ENCODE measurements at regions not wholly inside any gene's neighbourhood (a gene's known extent, or its start where the extent isn't known, plus 50 kb on each side); places are given as distances from the start of the nearest gene placed in this dataset.
A peak's percentile ranks its signal among the peaks of the same experiment; 100 is the strongest.

DNA sequence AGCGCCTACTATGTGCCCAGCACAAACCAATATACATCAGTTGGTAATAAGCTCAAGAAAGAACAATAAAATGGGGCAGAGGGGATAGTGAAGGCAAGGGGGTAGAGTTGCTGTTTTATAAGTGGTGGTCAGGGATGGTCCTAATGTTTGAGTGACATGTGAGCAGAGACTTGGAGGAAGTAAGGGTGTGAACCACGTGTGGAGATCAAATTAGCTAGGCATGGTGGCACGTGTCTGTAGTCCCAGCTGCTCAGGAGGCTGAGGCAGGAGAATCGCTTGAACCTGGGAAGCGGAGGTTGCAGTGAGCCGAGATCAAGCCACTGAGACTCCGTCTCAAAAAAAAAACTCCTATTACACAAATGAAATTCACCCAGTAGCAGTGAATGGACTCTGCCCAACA, 56.5 kb downstream of the IRX6 start:
- DNase-seq = no peak

DNA sequence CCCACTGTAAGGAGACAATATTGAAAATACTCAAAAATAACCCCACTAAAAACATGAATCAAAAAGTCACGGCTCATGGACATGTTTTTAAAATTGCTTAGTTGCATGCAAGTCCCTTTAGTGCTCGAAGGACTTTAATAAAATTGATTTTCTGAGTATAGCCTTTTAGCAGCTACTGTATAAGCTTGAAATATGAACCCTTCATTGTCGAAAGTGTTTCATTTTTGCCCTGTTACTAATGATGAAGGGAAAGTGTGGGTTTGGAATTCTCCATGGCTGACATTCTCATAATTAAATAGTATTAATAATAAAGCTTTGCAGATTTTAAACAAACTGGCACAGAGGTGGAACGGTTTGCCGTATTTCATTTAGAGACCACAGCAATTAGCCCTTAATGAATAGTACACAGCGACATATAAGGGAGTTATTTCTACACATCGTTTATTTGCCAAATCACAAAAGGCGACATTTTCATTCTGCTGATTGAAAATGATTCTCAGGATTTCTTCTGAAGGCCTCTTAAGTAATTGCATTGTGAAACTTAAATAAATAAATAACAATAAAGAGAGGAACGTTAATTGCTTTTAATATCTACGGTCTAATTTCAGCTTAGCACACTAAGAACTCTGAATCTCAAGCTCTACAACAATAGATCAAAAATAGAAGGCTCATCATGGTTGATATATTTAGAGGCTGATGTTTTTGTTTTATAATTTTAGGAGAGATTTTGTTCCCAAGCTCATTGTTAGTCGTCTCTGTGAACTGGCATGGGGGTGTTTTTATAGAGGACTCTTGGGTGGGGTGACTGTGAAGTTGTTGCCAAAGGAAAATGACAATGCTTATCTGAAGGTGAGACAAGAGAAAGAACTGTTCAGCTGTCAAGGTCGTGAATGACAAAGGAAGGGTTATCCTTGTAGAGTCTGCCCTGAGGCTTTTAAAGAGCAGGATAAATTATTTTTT, 60.6 kb downstream of the IRX6 start:
- DNase-seq = no peak

DNA sequence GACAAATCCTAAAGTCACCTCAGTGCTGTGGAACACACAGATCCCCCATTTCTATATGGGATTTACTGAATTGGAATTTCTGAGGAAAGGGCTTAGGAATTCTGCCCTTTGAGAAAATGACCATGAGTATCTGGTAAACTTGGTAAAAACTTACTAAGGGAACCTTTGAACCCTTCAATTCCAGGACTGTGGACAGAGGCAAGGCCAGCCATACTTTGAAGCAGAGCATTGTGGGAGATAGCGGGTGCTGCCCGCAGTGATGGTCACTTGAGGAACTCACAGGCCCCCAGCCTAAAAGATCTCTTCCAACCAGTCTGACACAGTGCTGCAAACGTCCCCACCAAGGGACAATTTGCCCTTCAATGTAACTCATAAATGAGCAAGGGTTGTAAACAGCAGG, 61.4 kb downstream of the IRX6 start:
- no peak for DNase-seq

DNA sequence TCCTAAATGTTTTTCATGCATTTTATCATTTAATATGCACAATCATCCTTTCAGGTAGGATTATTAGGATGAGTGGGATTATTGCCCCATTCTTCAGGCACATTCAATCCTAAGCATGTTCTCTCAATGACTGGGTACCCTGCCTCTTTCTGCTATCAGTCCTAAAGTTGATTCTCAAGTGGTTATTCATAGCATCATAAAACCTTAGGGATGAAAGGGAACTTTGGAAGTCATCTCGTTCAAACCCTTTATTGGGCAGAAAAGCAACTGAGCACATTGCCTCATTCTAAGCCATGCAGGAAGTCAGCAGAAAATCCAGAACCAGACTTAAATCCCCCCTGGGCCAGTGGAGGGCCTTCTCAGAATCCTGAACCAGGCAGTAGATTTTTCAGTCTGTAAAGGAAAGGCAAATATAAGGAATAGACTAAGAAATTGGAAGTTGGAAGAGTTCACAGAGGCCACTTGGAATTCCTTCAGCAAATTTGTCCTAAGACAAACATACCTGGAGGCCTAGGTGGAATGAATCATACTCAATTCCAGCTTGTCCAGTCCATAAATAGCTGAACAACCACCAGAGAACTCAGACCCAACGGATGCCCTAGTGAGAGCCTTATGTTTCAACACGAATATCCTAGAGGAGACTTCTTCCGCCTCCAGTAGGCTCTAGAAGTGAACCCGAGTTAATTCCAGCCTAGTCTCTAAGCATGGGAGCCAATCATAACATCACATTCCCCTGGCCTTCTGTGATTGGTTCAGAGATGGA, 62.7 kb downstream of the IRX6 start:
- DNase-seq = no peak

DNA sequence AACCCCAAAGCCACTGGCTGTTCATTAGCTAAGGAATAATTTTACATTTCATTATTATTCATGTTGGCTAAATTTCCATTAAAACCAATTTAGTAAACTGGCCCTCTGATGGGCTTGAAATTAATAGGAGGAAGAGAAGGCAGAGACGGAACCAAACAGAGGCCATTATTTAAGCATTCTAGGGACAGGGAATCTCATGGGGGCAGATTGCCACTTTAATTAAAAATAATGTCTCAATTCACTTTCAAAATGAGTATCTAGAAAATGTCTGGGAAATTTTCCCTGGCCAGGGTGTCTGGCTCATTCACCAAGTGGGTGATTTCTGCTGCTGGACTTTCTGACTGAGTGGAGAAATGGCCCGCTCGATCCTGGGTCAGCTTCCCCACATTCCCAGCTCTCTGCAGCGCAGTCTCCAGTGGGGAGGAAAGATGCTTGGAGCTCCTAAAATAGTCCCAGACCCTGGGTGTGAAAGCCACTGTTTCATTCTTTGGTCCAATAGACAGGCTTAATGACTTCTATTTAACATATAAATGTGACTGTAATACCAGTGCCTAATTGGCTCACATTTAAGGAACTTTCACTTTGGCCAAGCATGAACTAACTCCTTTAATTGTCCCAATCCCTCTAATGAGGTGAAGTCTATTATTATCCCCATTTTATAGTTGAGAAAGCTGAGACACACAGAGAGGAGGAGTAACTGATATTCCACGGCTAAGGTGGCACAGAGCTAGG, 64.3 kb downstream of the IRX6 start:
- no peak for DNase-seq

DNA sequence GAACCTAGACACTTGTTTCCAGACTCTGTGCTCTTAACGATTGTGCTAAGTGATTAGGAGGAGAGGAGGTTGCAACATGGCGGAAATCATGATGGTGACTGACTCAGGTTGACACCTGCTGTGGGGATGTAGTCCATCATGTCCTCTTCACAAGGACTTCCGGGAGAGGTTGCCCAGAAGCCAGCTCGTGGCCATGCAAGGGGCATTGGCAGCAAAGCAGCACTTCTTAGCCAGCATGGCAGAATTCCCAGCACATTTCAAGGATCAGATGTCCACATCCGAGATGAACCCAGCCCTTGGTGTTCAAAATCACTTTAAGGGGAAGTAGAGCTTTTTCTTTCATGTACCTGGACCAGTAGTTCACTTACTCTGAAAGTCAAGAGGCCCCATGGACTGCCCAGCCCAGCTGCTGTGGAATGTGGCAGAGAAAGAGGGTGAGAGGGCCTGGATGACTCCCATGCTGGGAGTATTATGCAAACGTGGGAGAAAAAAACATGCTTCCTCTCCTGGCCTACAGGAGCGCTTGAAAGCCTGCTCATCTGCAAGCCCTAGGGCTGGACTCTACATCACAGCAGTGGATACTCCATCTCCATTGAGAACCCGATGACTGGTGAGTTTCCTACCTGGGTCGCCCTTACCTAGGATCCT, 65.5 kb downstream of the IRX6 start:
- DNase-seq = no peak

DNA sequence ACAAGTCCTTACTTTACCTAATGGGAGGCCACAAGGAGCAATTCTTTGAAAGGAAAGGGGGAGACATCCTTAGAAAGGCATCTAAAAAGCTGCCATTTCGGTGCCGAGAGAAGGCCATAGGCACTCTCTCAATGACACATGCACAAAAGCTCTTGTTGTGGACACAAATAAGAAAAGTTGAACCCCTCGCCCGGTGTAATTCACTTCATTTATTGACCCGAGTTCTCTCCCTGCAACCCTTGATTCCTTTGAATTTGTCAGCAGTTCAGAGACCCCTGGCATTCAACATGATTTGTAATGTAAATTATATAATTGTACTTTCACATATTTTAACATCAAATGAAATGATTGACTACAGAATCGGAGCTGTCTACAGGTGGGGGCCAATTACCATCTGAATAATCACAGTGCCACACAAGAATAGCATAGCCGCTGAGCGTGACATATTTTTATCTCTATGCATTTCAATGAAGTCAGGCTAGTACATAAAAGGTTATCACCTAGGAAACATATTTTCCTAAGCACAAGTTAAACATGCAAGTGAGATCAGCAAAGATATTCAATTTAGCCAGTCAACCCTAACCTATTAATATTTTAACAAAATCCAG, 66.7 kb downstream of the IRX6 start:
- DNase-seq = no peak

DNA sequence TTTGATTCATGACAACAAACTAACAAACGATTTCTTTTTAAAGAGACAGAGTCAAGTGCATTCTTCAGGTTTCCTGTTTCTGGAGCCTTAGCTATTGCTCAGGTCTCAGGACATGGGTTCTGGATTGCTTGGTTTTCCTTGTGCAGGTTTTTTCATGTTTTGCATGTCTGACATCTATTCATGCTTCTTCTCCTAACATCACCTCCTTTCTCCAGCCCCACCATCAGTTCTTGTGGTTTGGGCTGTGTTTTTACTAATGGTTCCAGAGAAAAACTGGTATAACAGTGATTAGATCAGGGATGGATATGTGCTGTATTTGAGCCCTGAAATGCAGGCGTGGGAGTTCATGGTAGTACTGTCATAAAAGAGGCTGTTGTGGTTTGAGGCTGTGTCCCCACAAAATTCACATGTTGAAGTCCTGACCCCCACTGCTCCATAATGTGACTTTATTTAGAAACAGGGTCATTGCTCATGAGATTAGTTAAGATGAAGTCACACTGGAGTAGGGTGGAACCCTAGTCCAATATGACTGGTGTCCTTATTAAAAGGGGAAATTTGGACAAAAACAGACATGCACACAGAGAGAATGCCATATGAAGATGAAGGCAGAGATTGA, 67.9 kb downstream of the IRX6 start:
- DNase-seq = no peak

DNA sequence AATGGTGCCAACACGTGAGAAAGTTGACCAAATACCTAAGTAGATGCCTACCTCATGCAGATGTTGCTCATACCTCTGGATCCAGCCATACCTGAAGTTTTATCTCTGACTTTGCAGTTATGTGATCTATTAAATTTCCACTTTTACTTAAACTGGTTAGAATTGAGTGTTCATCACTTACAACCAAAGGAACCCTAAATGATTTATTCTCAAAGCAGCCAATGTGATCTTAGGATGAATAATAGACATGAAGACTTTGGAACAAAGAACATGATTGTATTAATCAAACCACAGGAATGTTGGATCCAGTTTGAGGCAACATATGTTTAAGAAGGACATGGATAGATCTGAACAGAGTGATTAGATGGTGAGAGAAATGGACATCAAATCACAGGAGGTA, 68.7 kb downstream of the IRX6 start:
- no peak for DNase-seq

DNA sequence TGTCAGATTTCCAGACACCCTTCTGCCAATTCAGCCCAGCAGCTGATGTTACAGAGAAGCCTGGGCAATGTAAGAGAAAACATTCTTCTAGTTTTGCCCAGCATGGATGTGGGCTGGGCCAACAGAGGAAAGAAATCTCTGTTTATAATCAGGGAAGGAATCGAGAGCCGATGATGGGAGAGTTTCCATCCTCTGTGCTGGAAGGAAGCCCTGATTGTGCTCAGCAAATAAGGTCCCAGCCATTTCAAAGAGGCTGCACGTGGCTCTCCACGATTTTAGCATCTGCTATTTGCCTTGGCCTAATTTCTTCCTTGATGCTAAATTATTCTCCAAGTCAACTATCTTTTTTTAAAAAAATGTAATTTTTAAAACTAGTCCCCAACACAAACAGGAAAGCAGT, 70.0 kb downstream of the IRX6 start:
- no peak for DNase-seq

DNA sequence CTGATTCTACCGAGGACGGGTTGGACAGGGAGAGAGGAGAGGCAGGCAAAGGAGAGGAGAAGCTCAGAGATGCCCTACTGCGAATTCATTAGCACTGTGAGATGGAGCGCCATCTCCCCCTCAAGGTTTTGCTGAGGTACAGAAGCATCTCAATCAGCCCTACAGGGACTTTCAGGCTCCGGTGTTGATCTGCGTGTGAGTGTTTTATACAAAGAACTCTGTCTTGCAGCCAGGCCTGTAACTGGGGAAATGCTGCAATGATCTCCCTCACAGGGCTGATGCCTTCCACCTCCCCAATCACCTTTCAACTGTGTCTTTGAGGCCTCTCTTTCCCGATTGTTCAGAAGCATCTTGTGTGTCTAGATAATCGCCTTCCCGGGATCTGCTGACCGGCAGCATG, 74.8 kb downstream of the IRX6 start:
- no peak for DNase-seq

DNA sequence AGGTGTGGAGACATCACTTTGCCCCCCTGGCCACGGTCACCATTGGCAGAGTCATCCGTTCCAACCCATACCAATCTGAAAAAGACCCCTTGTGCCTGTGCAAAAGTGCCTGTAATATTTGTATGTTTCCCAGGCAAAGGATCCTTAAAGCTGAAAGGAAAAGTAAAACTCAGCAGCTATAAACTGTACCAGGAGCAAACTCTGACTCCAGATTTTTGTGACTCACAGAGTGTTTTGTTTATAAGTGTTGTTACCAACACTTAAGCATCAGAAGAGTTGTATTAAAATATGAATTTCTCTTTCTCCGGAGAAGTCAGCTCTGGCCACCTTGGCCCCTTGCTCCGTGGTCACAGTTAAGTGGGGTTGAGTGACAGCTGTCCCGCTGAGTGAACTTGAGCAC, 75.9 kb downstream of the IRX6 start:
- no peak for DNase-seq

DNA sequence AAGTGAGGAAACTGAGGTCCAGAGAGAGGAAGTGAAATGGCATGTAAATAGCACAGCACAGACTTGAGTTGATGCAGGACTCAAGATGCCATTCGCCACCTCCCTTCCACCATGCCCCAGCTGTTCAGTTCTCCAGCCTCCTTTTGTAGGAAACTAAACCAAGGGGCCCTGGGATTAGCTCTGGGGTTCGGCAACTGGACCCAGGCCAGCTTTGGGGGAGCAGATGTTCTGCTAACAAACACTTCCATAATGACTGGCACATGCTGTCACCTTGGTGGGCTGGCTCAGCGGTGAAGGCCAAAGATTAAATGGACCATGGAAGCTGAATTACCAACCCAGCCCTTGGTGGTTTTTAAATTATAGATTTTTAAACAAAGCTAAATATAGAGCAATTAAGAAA, 77.0 kb downstream of the IRX6 start:
- no peak for DNase-seq

DNA sequence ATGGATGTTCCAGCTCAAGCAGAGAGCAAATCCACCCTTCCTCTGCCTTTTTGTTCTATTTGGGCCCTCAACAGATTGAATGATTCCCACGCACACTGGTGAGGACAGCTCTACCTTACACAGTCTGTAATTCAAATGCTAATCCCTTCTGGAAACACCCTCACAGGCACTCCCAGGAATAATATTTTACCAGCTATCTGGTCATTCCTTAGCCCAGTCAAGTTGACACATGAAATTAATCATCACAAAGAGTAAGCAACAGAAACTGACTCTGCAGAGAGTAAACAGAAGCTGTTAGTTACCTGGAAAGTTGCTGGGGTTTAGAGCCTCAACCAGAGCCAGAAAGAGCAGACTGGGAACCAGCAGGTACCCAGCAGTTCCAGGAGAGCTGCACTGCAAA, 75.5 kb upstream of the MMP2 start:
- no peak for DNase-seq

DNA sequence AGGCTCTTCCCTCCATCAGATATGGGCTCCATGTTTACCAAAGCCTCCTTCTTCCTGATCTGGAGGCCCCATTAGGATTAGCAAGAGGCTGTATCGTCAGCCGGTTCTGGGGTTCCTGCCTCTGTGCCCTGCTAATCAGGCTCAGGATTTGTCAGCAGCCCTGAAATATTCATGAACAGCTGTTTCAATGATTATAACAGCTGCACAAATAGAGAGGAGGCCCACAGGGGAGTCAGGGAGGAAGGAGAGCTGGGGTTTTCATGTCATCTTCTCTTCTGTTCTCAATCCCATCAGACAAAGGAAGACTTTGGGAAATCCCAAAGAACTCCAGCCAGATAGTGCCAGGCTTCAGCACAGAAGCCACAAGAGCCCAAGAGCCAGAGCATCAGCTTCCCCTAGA, 72.3 kb upstream of the MMP2 start:
- DNase-seq = no peak

DNA sequence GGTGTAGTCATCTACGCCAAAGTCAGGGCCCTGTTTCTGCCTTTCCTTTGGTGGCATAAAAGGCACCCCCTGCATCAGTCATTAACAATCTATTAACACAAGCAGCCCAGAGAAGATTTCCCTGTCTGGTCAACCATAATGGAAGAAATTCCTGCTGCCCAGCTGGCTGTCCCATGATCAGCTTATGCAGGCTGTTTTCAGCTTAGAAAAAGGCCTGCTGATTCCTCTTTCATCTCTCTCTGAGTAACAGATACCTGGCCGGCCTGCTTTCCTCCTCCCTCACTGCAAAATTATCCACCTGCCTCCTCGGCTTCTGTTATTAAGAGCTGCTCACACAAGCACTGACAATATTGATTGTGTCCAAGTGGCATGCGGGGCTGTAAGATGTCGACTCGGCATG, 70.3 kb upstream of the MMP2 start:
- no peak for DNase-seq

DNA sequence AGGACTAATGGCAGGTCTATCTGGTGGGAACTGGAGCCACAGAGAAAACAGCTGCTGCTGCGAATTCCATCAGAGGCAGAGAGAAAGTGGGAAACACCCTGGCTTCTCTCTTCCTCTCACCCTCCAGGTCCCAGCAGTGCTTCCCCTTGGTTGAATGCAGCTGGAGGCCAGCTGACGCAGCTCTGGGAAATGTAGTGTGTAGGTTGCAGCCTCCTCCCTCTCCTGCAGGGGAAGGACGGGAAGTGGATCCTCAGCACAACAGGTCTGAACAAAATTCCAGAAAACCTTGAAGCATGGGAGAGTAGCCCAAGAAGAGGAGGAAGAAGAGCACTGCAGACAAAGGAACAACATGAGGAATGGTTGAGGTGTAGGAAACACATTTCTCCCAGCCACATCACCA, 67.8 kb upstream of the MMP2 start:
- DNase-seq = peak; percentile 26

DNA sequence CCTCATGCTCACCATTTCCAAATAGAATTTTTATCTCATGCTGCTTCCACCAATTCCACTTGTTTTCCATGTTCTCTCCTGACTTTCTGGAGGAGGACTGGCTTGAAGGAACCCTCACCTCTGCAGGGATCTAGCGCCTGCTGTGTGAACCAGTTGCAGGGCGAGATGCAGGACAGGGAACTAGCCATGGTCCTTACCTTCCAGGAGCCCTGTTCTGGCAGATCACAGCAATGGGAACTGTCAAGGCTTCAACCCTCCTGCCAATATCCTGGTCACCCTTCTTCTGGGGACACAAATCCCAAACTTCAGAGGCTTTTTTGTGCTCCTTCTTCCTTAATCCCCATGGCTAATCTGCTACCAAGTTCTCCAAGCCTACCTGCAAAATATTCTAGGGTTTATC, 60.4 kb upstream of the MMP2 start:
- DNase-seq = peak; percentile 3

DNA sequence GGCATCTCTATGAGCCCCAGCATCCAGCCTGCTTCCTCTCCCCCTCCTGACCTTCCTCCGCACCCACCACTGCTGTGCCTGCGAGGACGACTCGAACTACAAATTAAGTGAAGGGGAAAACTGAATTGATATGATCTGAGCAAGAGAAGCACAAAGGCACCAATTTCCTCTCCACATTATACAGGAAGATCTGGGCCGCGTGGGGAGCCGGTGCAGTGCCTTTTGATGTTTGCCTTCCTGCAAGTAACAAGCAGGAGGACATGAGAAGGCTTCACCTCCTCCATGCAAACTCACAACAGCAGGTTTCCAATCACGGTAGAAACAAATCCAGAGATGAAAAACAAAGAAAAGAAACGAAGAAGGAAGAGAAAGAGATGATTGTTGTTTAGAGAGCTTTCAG, 57.8 kb upstream of the MMP2 start:
- no peak for DNase-seq

DNA sequence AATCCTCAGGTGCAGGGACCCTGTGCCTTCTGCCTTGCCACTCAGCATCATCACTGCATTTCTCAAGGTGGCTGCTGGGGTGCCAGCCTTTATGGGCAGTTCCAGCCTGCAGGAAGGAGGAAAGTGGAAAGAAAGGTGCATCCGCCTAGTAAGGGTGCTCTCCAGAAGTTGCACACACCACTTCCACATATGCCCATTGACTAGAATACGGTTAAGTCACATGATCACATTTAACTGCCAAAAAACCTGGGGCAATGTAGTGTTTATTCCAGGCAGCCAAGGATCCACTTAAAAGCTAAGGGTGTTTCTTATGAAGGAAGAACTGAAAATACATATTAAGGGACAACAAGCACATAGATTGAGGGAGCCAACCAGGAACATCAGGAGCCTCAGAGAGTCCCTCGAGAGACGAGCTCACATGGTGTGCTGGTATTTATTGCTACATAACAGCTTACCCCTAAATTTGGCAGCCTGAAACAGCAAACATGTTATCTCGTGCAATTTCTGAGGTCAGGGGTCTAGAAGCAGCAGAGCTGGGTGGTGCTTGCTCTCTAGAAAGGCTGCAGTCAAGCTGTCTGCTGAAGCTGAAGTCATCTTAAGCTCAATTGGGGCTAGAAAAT, 52.0 kb upstream of the MMP2 start:
- DNase-seq = no peak

All from fibroblast of skin of right biceps (primary cell).